ENCODE measurements at regions not wholly inside any gene's neighbourhood (a gene's known extent, or its start where the extent isn't known, plus 50 kb on each side); places are given as distances from the start of the nearest gene placed in this dataset.

- no peak for DNase-seq
Measured at GRCh38 chr15:31245756-31246155, 80.9 kb upstream of the KLF13 start.

GRCh38 chr15:31247404-31247803, 79.2 kb upstream of the KLF13 start:
- DNase-seq, result no peak

GRCh38 chr15:31248263-31248662, 78.4 kb upstream of the KLF13 start:
- DNase-seq, result no peak

GRCh38 chr15:31248951-31249350, 77.7 kb upstream of the KLF13 start:
- DNase-seq, result no peak

- DNase-seq, result no peak
Measured at GRCh38 chr15:31250033-31250432, 76.6 kb upstream of the KLF13 start.

GRCh38 chr15:31251165-31251564, 75.5 kb upstream of the KLF13 start:
- DNase-seq, result no peak

GRCh38 chr15:31252171-31252785, 74.4 kb upstream of the KLF13 start:
- no peak for DNase-seq

GRCh38 chr15:31254431-31255175, 72.0 kb upstream of the KLF13 start:
- DNase-seq, result no peak

- no peak for DNase-seq
Measured at GRCh38 chr15:31255176-31255510, 71.5 kb upstream of the KLF13 start.

GRCh38 chr15:31255732-31256377, 70.8 kb upstream of the KLF13 start:
- no peak for DNase-seq

GRCh38 chr15:31256378-31257265, 70.0 kb upstream of the KLF13 start:
- DNase-seq, result no peak

GRCh38 chr15:31257286-31257685, 69.3 kb upstream of the KLF13 start:
- DNase-seq, result no peak

- no peak for DNase-seq
Measured at GRCh38 chr15:31258260-31258659, 68.4 kb upstream of the KLF13 start.

- no peak for DNase-seq
Measured at GRCh38 chr15:31259562-31260252, 66.9 kb upstream of the KLF13 start.

GRCh38 chr15:31260646-31261265, 65.9 kb upstream of the KLF13 start:
- no peak for DNase-seq

- no peak for DNase-seq
Measured at GRCh38 chr15:31261266-31262142, 65.1 kb upstream of the KLF13 start.

GRCh38 chr15:31262143-31262530, 64.5 kb upstream of the KLF13 start:
- DNase-seq, result no peak

- DNase-seq, result no peak
Measured at GRCh38 chr15:31262901-31263671, 63.5 kb upstream of the KLF13 start.

- no peak for DNase-seq
Measured at GRCh38 chr15:31263751-31264558, 62.7 kb upstream of the KLF13 start.
